ENCODE measurements at regions not wholly inside any gene's neighbourhood (a gene's known extent, or its start where the extent isn't known, plus 50 kb on each side); places are given as distances from the start of the nearest gene placed in this dataset.

DNA sequence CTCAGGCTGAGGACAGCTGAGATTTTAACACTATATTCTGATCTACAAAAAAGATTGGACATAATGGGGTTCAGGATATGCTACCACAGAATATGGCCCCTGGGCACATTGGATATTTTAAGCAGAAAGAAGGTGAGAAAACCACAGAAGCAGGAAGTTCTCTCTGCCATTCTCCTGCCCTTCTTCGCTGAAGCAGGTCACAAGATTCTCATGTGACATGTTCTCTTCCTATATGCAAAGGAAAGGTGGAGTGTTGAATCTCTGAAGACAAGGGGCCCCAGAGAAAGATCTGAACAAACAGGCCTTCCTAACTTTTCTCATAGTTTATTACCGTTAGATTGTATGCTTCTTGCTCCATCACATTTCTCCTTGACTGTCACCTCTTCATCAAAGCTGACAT, 285.7 kb downstream of the S1PR1 start:
- no peak for DNase-seq (ENCODE audit: low read depth in 2 of 2)
- TF ChIP-seq, protein P1, sequence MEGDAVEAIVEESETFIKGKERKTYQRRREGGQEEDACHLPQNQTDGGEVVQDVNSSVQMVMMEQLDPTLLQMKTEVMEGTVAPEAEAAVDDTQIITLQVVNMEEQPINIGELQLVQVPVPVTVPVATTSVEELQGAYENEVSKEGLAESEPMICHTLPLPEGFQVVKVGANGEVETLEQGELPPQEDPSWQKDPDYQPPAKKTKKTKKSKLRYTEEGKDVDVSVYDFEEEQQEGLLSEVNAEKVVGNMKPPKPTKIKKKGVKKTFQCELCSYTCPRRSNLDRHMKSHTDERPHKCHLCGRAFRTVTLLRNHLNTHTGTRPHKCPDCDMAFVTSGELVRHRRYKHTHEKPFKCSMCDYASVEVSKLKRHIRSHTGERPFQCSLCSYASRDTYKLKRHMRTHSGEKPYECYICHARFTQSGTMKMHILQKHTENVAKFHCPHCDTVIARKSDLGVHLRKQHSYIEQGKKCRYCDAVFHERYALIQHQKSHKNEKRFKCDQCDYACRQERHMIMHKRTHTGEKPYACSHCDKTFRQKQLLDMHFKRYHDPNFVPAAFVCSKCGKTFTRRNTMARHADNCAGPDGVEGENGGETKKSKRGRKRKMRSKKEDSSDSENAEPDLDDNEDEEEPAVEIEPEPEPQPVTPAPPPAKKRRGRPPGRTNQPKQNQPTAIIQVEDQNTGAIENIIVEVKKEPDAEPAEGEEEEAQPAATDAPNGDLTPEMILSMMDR (IDR thresholded peaks at IDR 0.05; ENCODE audit: low read depth, low read length): no peak
- no peak overlapping the region for H3K4me3 ChIP-seq (replicated peaks in 1 of 2; ENCODE audit: low read depth in 2 of 2, low read length in 2 of 2)

DNA sequence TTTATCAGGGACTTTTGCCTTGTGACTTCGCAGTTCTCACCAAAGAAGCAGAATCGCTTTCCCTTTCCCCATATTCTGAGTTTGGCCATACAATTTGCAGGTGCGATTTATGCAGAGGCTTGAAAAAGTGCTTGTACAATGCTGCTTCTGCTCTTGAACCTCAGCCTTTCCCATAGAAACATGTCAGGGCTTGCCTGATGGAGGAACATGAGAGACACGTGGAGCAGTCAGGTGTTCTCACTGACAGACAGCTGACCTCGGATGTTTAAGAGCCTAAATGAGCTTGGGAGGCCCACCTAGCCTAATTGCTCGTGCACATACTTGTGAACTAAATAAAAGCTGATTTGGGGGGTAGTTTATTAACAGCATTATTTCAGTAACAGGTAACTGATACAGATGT, 290.0 kb downstream of the S1PR1 start:
- TF ChIP-seq, protein P1 (IDR thresholded peaks at IDR 0.05; ENCODE audit: low read depth, low read length): no peak
- H3K4me3 ChIP-seq (replicated peaks in 1 of 2; ENCODE audit: low read depth in 2 of 2, low read length in 2 of 2): no peak overlapping the region
- no peak for DNase-seq (ENCODE audit: low read depth in 2 of 2)

GRCh38 chr1:101532377-101532776, 295.6 kb downstream of the S1PR1 start:
- no peak overlapping the region for H3K4me3 ChIP-seq (replicated peaks in 1 of 2; ENCODE audit: low read depth in 2 of 2, low read length in 2 of 2)
- no peak for DNase-seq (ENCODE audit: low read depth in 2 of 2)
- TF ChIP-seq, protein P1 (IDR thresholded peaks at IDR 0.05; ENCODE audit: low read depth, low read length): no peak

- no peak for DNase-seq (ENCODE audit: low read depth in 2 of 2)
- no peak overlapping the region for H3K4me3 ChIP-seq (replicated peaks in 1 of 2; ENCODE audit: low read depth in 2 of 2, low read length in 2 of 2)
- TF ChIP-seq, protein P1 (IDR thresholded peaks at IDR 0.05; ENCODE audit: low read depth, low read length): no peak
Observed at GRCh38 chr1:101540161-101540560, 303.3 kb downstream of the S1PR1 start.

DNA sequence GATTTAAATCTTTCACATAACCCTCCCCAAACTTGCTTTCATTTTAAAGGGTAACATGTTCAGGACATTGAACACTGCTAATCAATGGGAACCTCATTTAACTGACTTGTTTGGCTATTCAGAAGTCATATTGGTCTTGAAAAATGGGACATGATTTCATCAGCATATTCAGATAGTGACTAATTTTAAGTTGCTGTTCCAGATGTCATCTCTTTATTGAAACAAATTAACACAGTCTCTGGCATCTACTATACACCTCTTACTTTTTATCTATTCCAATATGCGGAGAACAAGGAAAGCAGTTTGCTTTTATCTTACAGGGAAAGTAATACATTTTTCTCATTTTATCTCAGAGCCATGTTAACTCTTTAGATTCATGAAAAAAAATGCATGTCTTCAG, 310.1 kb downstream of the S1PR1 start:
- H3K4me3 ChIP-seq (replicated peaks in 1 of 2; ENCODE audit: low read depth in 2 of 2, low read length in 2 of 2): no peak overlapping the region
- DNase-seq (ENCODE audit: low read depth in 2 of 2): no peak
- TF ChIP-seq, protein P1 (IDR thresholded peaks at IDR 0.05; ENCODE audit: low read depth, low read length): no peak

DNA sequence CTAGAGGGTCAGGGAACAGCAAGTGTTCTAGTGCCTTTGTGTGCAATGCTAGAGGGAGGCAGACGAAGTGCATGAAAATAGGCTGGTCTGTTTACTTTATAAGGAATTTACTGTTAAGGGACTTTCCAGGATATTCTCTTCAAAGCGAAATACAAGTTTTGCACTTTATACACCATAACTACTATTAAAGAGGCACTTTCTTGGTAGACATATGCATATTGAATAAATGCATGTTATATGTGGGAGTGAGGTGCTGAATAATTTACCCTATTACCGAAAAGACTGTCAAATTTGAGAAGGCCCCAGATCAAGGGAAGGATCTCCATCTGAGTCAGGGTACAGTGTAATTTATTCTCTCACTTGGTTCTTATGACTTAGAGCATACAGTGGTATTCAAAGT, 310.5 kb downstream of the S1PR1 start:
- no peak for DNase-seq (ENCODE audit: low read depth in 2 of 2)
- TF ChIP-seq, protein P1 (IDR thresholded peaks at IDR 0.05; ENCODE audit: low read depth, low read length): no peak
- no peak overlapping the region for H3K4me3 ChIP-seq (replicated peaks in 1 of 2; ENCODE audit: low read depth in 2 of 2, low read length in 2 of 2)

- TF ChIP-seq, protein P1 (IDR thresholded peaks at IDR 0.05; ENCODE audit: low read depth, low read length): no peak
- H3K4me3 ChIP-seq (replicated peaks in 1 of 2; ENCODE audit: low read depth in 2 of 2, low read length in 2 of 2): no peak overlapping the region
- no peak for DNase-seq (ENCODE audit: low read depth in 2 of 2)
Observed at GRCh38 chr1:101548376-101548775, 311.6 kb downstream of the S1PR1 start.

All from cardiac fibroblast (primary cell).